ENCODE measurements at regions not wholly inside any gene's neighbourhood (a gene's known extent, or its start where the extent isn't known, plus 50 kb on each side); places are given as distances from the start of the nearest gene placed in this dataset.

GRCh38 chr11:32305460-32305859 is 129.9 kb downstream of the WT1 start:
- Mint-ChIP-seq H3K27ac (ENCODE audit: unreplicated experiment) (no peak overlapping the region), H3K4me1 (ENCODE audit: unreplicated experiment) (no peaks in the 10 kb centered on the region), H3K36me3 (ENCODE audit: low read depth, unreplicated experiment) (no peaks in the 10 kb centered on the region), H3K9me3 (ENCODE audit: unreplicated experiment) (no peaks in the 10 kb centered on the region), H3K27me3 (ENCODE audit: unreplicated experiment) (no peaks in the 10 kb centered on the region), H3K4me3 (ENCODE audit: unreplicated experiment) (no peak overlapping the region)
- DNase-seq (ENCODE audit: low spot score) = no peak
- no peak for TF ChIP-seq CTCF (IDR thresholded peaks at IDR 0.05; ENCODE audit: unreplicated experiment)

- H3K9me3 Mint-ChIP-seq (ENCODE audit: unreplicated experiment) = no peaks in the 10 kb centered on the region
- DNase-seq (ENCODE audit: low spot score) = no peak
- H3K27me3 Mint-ChIP-seq (ENCODE audit: unreplicated experiment) = no peaks in the 10 kb centered on the region
- H3K27ac Mint-ChIP-seq (ENCODE audit: unreplicated experiment) = no peak overlapping the region
- no peaks in the 10 kb centered on the region for H3K4me1 Mint-ChIP-seq (ENCODE audit: unreplicated experiment)
- no peak for TF ChIP-seq CTCF (IDR thresholded peaks at IDR 0.05; ENCODE audit: unreplicated experiment)
- no peaks in the 10 kb centered on the region for H3K36me3 Mint-ChIP-seq (ENCODE audit: low read depth, unreplicated experiment)
- H3K4me3 Mint-ChIP-seq (ENCODE audit: unreplicated experiment) = no peak overlapping the region
Measured at GRCh38 chr11:32307471-32307870, 127.9 kb downstream of the WT1 start.

GRCh38 chr11:32307913-32308312 is 127.4 kb downstream of the WT1 start:
- Mint-ChIP-seq H3K27ac (ENCODE audit: unreplicated experiment) (no peak overlapping the region), H3K27me3 (ENCODE audit: unreplicated experiment) (no peaks in the 10 kb centered on the region), H3K4me1 (ENCODE audit: unreplicated experiment) (no peaks in the 10 kb centered on the region), H3K4me3 (ENCODE audit: unreplicated experiment) (no peak overlapping the region), H3K9me3 (ENCODE audit: unreplicated experiment) (no peaks in the 10 kb centered on the region), H3K36me3 (ENCODE audit: low read depth, unreplicated experiment) (no peaks in the 10 kb centered on the region)
- TF ChIP-seq CTCF (IDR thresholded peaks at IDR 0.05; ENCODE audit: unreplicated experiment) = no peak
- DNase-seq (ENCODE audit: low spot score) = no peak

GRCh38 chr11:32309530-32310213 is 125.7 kb downstream of the WT1 start:
- Mint-ChIP-seq H3K9me3 (ENCODE audit: unreplicated experiment) (no peaks in the 10 kb centered on the region), H3K4me3 (ENCODE audit: unreplicated experiment) (no peak overlapping the region), H3K27ac (ENCODE audit: unreplicated experiment) (no peak overlapping the region), H3K36me3 (ENCODE audit: low read depth, unreplicated experiment) (no peaks in the 10 kb centered on the region), H3K4me1 (ENCODE audit: unreplicated experiment) (no peaks in the 10 kb centered on the region), H3K27me3 (ENCODE audit: unreplicated experiment) (peaks cover 2% of the 10 kb centered on the region)
- no peak for DNase-seq (ENCODE audit: low spot score)
- TF ChIP-seq CTCF (IDR thresholded peaks at IDR 0.05; ENCODE audit: unreplicated experiment) = no peak

GRCh38 chr11:32310214-32310601 is 125.1 kb downstream of the WT1 start:
- Mint-ChIP-seq H3K4me3 (ENCODE audit: unreplicated experiment) (no peak overlapping the region), H3K27ac (ENCODE audit: unreplicated experiment) (no peak overlapping the region), H3K4me1 (ENCODE audit: unreplicated experiment) (no peaks in the 10 kb centered on the region), H3K27me3 (ENCODE audit: unreplicated experiment) (peaks cover 2% of the 10 kb centered on the region), H3K36me3 (ENCODE audit: low read depth, unreplicated experiment) (no peaks in the 10 kb centered on the region), H3K9me3 (ENCODE audit: unreplicated experiment) (no peaks in the 10 kb centered on the region)
- TF ChIP-seq CTCF (IDR thresholded peaks at IDR 0.05; ENCODE audit: unreplicated experiment) = no peak
- no peak for DNase-seq (ENCODE audit: low spot score)

Measured in endothelial cell (in vitro differentiated cells).